IMR-90 (cell line): ENCODE measurements at regions not wholly inside any gene's neighbourhood (a gene's known extent, or its start where the extent isn't known, plus 50 kb on each side); places are given as distances from the start of the nearest gene placed in this dataset.

Experiments
- ATAC-seq: fragments of 200-7000 bp; cut with Tn5 transposase; 2 replicates; pipeline ENCODE4 v1.9.1; 2020; ENCODE audit warnings: low read depth, mild to moderate bottlenecking, moderate library complexity
- BruUV-seq: library from RNA; stranded (reverse); fragments of 400-500 nt; replicated peaks from 2 replicates; lab custom pipeline; 2021; lab: Mats Ljungman, UMichigan
- CTCF ChIA-PET: fragments of 300-600 bp; formaldehyde crosslinking; extraction: SDS; loops from one replicate; lab custom pipeline; 2021; ENCODE audit warnings: antibody characterized with exemption; lab: Yijun Ruan, JAX
- POLR2A ChIA-PET: fragments of 300-600 bp; sonication (Branson Sonifier 250); formaldehyde crosslinking; loops from one replicate; lab custom pipeline; 2022; ENCODE audit warnings: antibody characterized with exemption; ENCODE audit not compliant: unreplicated experiment; lab: Charles Lee
- DNase-seq: peaks from one replicate; pipeline ENCODE4 v3.0.0; 2013
- H2AFZ ChIP-seq: replicated peaks from 2 replicates; pipeline ENCODE3; 2013; ENCODE audit warnings: low read length, mild to moderate bottlenecking; ENCODE audit not compliant: poor library complexity
- H2AK5ac ChIP-seq: 2 replicates; pipeline ENCODE4 v1.6.1; 2013; ENCODE audit warnings: low read depth, low read length, inconsistent platforms
- H2AK9ac ChIP-seq: replicated peaks from 2 replicates; pipeline ENCODE3; 2013; ENCODE audit warnings: mild to moderate bottlenecking, low read depth, low read length, moderate library complexity; ENCODE audit not compliant: poor library complexity
- H2BK120ac ChIP-seq: 2 replicates; pipeline ENCODE4 v1.6.1; 2013; ENCODE audit warnings: low read depth, low read length, inconsistent platforms
- H2BK15ac ChIP-seq: 3 replicates; pipeline ENCODE4 v1.6.1; 2013; ENCODE audit warnings: low read depth, low read length, inconsistent platforms
- H2BK20ac ChIP-seq: 2 replicates; pipeline ENCODE4 v1.6.1; 2013; ENCODE audit warnings: low read depth, mild to moderate bottlenecking, inconsistent platforms, low read length, moderate library complexity
- H2BK5ac ChIP-seq: 2 replicates; pipeline ENCODE4 v1.6.1; 2013; ENCODE audit warnings: mild to moderate bottlenecking, low read depth, low read length, inconsistent platforms; ENCODE audit not compliant: poor library complexity, severe bottlenecking
- H3K14ac ChIP-seq: replicated peaks from 2 replicates; pipeline ENCODE4 v1.6.1; 2013; ENCODE audit warnings: low read depth, low read length, inconsistent platforms
- H3K18ac ChIP-seq: 2 replicates; pipeline ENCODE4 v1.6.1; 2013; ENCODE audit warnings: low read depth, low read length, control low read depth
- H3K23ac ChIP-seq: 2 replicates; pipeline ENCODE4 v1.6.1; 2013; ENCODE audit warnings: low read depth, low read length, inconsistent platforms
- H3K27ac ChIP-seq: 2 replicates; pipeline ENCODE4 v1.5.1; 2013; ENCODE audit warnings: mild to moderate bottlenecking, control low read depth, low read length; ENCODE audit not compliant: insufficient read depth
- H3K27me3 ChIP-seq: 2 replicates; pipeline ENCODE4 v1.6.1; 2013; ENCODE audit warnings: low read length; ENCODE audit not compliant: control insufficient read depth, insufficient read depth
- H3K36me3 ChIP-seq: 2 replicates; pipeline ENCODE4 v1.6.1; 2013; ENCODE audit warnings: low read length, mixed read lengths; ENCODE audit not compliant: control insufficient read depth, insufficient read depth
- H3K4ac ChIP-seq: 2 replicates; pipeline ENCODE4 v1.6.1; 2013; ENCODE audit warnings: low read depth, low read length, inconsistent platforms
- H3K4me1 ChIP-seq: 2 replicates; pipeline ENCODE4 v1.6.1; 2013; ENCODE audit warnings: low read length, mixed read lengths; ENCODE audit not compliant: control insufficient read depth, insufficient read depth
- H3K4me2 ChIP-seq: 2 replicates; pipeline ENCODE4 v1.6.1; 2013; ENCODE audit warnings: low read depth, mild to moderate bottlenecking, control low read depth, low read length, moderate library complexity
- H3K4me3 ChIP-seq: 2 replicates; pipeline ENCODE4 v1.5.1; 2013; ENCODE audit warnings: low read depth, mild to moderate bottlenecking, control low read depth, low read length, moderate library complexity; ENCODE audit not compliant: insufficient read depth
- H3K56ac ChIP-seq: 2 replicates; pipeline ENCODE4 v1.6.1; 2013; ENCODE audit warnings: low read length, inconsistent platforms; ENCODE audit not compliant: insufficient read depth; ENCODE audit errors: extremely low read depth
- H3K79me1 ChIP-seq, 2 experiments: 2 replicates each; pipeline ENCODE4 v1.6.1; 2013; ENCODE audit warnings: low read length in 2 of 2, inconsistent platforms in 1 of 2, low read depth in 1 of 2
- H3K9ac ChIP-seq: 2 replicates; pipeline ENCODE4 v1.6.1; 2013; ENCODE audit warnings: low read depth, low read length, control low read depth
- H3K9me1 ChIP-seq: 2 replicates; pipeline ENCODE4 v1.6.1; 2013; ENCODE audit warnings: low read length, inconsistent platforms; ENCODE audit not compliant: insufficient read depth
- H3K9me3 ChIP-seq: 2 replicates; pipeline ENCODE4 v1.6.1; 2013; ENCODE audit warnings: low read length; ENCODE audit not compliant: control insufficient read depth, insufficient read depth
- H4K20me1 ChIP-seq: 2 replicates; pipeline ENCODE4 v1.6.1; 2013; ENCODE audit warnings: low read length, inconsistent platforms; ENCODE audit not compliant: insufficient read depth
- H4K5ac ChIP-seq: 2 replicates; pipeline ENCODE4 v1.6.1; 2013; ENCODE audit warnings: mild to moderate bottlenecking, low read depth, low read length, control low read depth
- H4K8ac ChIP-seq, 2 experiments: 2 replicates each; pipeline ENCODE4 v1.6.1; 2013; ENCODE audit warnings: low read depth in 2 of 2, low read length in 2 of 2, control low read depth in 1 of 2, inconsistent platforms in 1 of 2
- H4K91ac ChIP-seq: 2 replicates; pipeline ENCODE4 v1.6.1; 2013; ENCODE audit warnings: low read depth, low read length, inconsistent platforms; ENCODE audit not compliant: insufficient read depth
- CEBPB ChIP-seq: IDR thresholded peaks from 2 replicates; pipeline ENCODE4 v1.6.1; 2012; ENCODE audit warnings: low read depth, low read length, improper control_type of control experiment
- CTCF ChIP-seq: conservative IDR thresholded peaks from 2 replicates; pipeline ENCODE4 v1.5.1; 2012; ENCODE audit warnings: mild to moderate bottlenecking, low read depth, low read length, improper control_type of control experiment
- MAZ ChIP-seq: IDR thresholded peaks from 2 replicates; pipeline ENCODE4 v1.6.1; 2012; ENCODE audit warnings: low read depth, mild to moderate bottlenecking, low read length, improper control_type of control experiment, moderate library complexity, borderline replicate concordance
- MXI1 ChIP-seq: IDR thresholded peaks from 2 replicates; pipeline ENCODE4 v1.6.1; 2012; ENCODE audit warnings: low read depth, mild to moderate bottlenecking, low read length, moderate library complexity, borderline replicate concordance
- NFE2L2 ChIP-seq: fragments of 150-350 bp; IDR thresholded peaks from 2 replicates; pipeline ENCODE4 v1.6.1; 2016; ENCODE audit warnings: low read depth, mild to moderate bottlenecking, low read length
- RAD21 ChIP-seq: IDR thresholded peaks from 2 replicates; pipeline ENCODE4 v1.6.1; 2012; ENCODE audit warnings: low read length, improper control_type of control experiment
- SMC3 ChIP-seq: fragments of 150-350 bp; IDR thresholded peaks from 2 replicates; pipeline ENCODE4 v1.6.1; 2016; ENCODE audit warnings: low read depth, mild to moderate bottlenecking, antibody characterized with exemption, low read length, moderate library complexity
- WGBS, 2 experiments: methylation state at CpG; one replicate each; pipeline versions ENCODE4 v1.1.5 to v1.1.7; 2013; ENCODE audit warnings: missing lambda C conversion rate in 2 of 2; ENCODE audit not compliant: insufficient read length in 1 of 2; ENCODE audit errors: extremely low coverage in 2 of 2; 5-methylcytosine and 5-hydroxymethylcytosine counted together
- dilution Hi-C: fragments of 300-500 bp; cut with HindIII; formaldehyde crosslinking; loops from one replicate; pipeline ENCODE4 v1.14.3; 2018; ENCODE audit warnings: low sequenced_read_pairs; ENCODE audit not compliant: unreplicated experiment
- in situ Hi-C: fragments of 300-500 bp; cut with MboI; formaldehyde crosslinking; loops from 3 replicates; pipeline ENCODE4 v1.14.3; 2019; ENCODE audit warnings: low sequenced_read_pairs, inconsistent platforms, mixed read lengths
- intact Hi-C: fragments of 100-400 bp; cut with micrococcal nuclease; formaldehyde crosslinking; loops from 2 replicates; pipeline ENCODE4 v1.10.0; 2022

DNA sequence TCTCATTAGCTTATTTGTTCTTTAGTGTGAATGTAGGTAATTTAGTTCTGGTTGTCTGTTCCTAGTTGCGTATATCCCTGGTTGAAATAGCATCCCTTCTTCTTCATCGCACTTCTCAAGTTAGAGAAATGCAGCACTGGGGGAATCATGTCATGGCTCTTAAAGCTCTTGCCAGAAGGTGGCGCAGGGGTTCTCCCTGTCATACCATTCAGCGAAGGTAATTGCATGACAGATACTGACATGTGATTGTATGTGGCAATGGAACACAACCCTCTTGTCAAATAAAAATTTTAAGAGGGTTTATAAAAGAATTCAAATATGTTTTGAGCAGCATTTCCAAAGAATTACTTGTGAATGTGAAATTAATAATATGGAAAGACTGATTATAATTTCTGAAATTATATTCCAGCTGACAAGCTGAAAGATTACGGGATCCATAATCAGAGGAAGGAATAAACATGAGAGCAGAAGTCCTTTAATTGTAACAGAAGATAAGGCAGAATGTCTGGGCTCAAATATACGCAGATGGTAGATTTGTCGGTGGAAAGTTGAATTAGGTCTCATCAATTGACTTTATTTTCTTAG, 411.7 kb downstream of the DSEL start:
- Histone ChIP-seq H3K23ac (no peak overlapping the region), H4K91ac (no peak overlapping the region), H3K27ac (no peak overlapping the region), H4K8ac (no peak overlapping the region), H2BK120ac (no peak overlapping the region), H2BK15ac (no peak overlapping the region), H2BK20ac (no peak overlapping the region), H3K4me1 (no peaks in the 10 kb centered on the region), H2AK9ac (no peak overlapping the region), H3K4ac (no peak overlapping the region), H2AFZ (no peak overlapping the region), H3K14ac (no peak overlapping the region), H4K5ac (no peak overlapping the region), H3K56ac (no peak overlapping the region), H3K79me1 (no peaks in the 10 kb centered on the region), H3K27me3 (no peaks in the 10 kb centered on the region; the same call in 1 of the 2 replicates), H3K4me3 (no peak overlapping the region), H2AK5ac (no peak overlapping the region), H3K18ac (no peak overlapping the region), H3K4me2 (no peak overlapping the region; the same call in 1 of the 2 replicates), H3K9ac (no peak overlapping the region), H2BK5ac (no peak overlapping the region), H3K36me3 (no peaks in the 10 kb centered on the region), H4K20me1 (no peaks in the 10 kb centered on the region), H3K9me1 (no peaks in the 10 kb centered on the region), H3K9me3 (no peaks in the 10 kb centered on the region)
- no TSS peak for BruUV-seq
- no peak for TF ChIP-seq MAZ
- no peak for TF ChIP-seq MXI1
- peak; percentile 76 for TF ChIP-seq SMC3
- no peak for TF ChIP-seq NFE2L2
- TF ChIP-seq RAD21: peak; percentile 66
- TF ChIP-seq CEBPB: peak; percentile 72
- peak; percentile 72 for TF ChIP-seq CTCF
- intact Hi-C loops (loop anchor here (1.0 to 10.0 kb wide), 2 partner anchors 96 to 1630 kb away; no protein-coding TSS in a partner anchor), in situ Hi-C loops (loop anchor here (5.0 kb wide), 1 partner anchor 93 kb away; no protein-coding TSS in a partner anchor), dilution Hi-C loops (no loop called here)
- POLR2A ChIA-PET: no interaction called here
- DNase-seq (peak; percentile 66), ATAC-seq (peak; percentile 88)
- CTCF ChIA-PET: interaction anchor here (0.6 to 2.2 kb wide), 9 partner anchors 9 to 730 kb away, joined by 3 to 12 read pairs (median 4); no protein-coding TSS in a partner anchor
- WGBS, 2 experiments: no CpG with 5 or more reads among the region's 7 CpGs
